Neural crest cell (in vitro differentiated cells): ENCODE measurements at regions not wholly inside any gene's neighbourhood (a gene's known extent, or its start where the extent isn't known, plus 50 kb on each side); places are given as distances from the start of the nearest gene placed in this dataset.

Source experiments
- DNase-seq: peaks from one replicate; pipeline ENCODE4 v3.0.0; 2021; ENCODE audit warnings: low read depth, mixed read lengths, low spot score
- H3K27ac Mint-ChIP-seq: one replicate; pipeline ENCODE4 v1.8.0; 2021; ENCODE audit warnings: mild to moderate bottlenecking, mixed read lengths; ENCODE audit not compliant: unreplicated experiment
- H3K27me3 Mint-ChIP-seq: 2 replicates; pipeline ENCODE4 v1.8.0; 2021; ENCODE audit warnings: low read depth, mild to moderate bottlenecking, mixed read lengths
- H3K36me3 Mint-ChIP-seq: 2 replicates; pipeline ENCODE4 v1.8.0; 2021; ENCODE audit warnings: low read depth, mild to moderate bottlenecking, mixed read lengths
- H3K4me1 Mint-ChIP-seq: 2 replicates; pipeline ENCODE4 v1.8.0; 2021; ENCODE audit warnings: mixed read lengths
- H3K4me3 Mint-ChIP-seq: one replicate; pipeline ENCODE4 v1.8.0; 2021; ENCODE audit warnings: mild to moderate bottlenecking, mixed read lengths
- H3K9me3 Mint-ChIP-seq: 2 replicates; pipeline ENCODE4 v1.8.0; 2021; ENCODE audit warnings: mixed read lengths
- TF ChIP-seq, protein P1 (sequence below): fragments of 200-600 bp; sonication (generic); conservative IDR thresholded peaks from 2 replicates; pipeline ENCODE4 v1.5.0; 2021; ENCODE audit warnings: antibody characterized with exemption, mild to moderate bottlenecking

DNA sequence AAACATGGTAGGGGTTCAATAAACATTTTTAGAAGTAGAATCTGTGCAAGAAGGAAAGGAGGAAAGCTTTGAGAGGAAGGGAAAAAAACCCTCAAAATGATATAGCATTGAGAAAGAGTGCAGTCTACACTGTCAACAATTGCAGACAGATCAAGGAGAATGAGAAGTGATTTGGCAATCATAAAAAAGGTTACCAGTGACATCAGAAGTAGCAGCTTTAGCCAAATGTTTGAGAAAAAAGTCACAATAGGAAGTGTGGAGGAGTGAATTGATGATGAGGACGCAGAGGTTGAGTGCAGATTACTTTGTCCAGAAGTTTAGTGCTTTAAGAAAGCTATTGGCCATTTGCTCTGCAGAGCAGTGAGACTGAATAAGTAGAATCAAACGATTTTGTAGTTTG is 155.0 kb downstream of the GJA1 start:
- no peak overlapping the region for H3K27ac Mint-ChIP-seq
- no peak overlapping the region for H3K4me3 Mint-ChIP-seq
- H3K36me3 Mint-ChIP-seq, result no peaks in the 10 kb centered on the region
- peaks cover 8% of the 10 kb centered on the region for H3K4me1 Mint-ChIP-seq
- TF ChIP-seq, protein P1, sequence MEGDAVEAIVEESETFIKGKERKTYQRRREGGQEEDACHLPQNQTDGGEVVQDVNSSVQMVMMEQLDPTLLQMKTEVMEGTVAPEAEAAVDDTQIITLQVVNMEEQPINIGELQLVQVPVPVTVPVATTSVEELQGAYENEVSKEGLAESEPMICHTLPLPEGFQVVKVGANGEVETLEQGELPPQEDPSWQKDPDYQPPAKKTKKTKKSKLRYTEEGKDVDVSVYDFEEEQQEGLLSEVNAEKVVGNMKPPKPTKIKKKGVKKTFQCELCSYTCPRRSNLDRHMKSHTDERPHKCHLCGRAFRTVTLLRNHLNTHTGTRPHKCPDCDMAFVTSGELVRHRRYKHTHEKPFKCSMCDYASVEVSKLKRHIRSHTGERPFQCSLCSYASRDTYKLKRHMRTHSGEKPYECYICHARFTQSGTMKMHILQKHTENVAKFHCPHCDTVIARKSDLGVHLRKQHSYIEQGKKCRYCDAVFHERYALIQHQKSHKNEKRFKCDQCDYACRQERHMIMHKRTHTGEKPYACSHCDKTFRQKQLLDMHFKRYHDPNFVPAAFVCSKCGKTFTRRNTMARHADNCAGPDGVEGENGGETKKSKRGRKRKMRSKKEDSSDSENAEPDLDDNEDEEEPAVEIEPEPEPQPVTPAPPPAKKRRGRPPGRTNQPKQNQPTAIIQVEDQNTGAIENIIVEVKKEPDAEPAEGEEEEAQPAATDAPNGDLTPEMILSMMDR, result no peak
- no peaks in the 10 kb centered on the region for H3K27me3 Mint-ChIP-seq
- no peak for DNase-seq
- no peaks in the 10 kb centered on the region for H3K9me3 Mint-ChIP-seq

DNA sequence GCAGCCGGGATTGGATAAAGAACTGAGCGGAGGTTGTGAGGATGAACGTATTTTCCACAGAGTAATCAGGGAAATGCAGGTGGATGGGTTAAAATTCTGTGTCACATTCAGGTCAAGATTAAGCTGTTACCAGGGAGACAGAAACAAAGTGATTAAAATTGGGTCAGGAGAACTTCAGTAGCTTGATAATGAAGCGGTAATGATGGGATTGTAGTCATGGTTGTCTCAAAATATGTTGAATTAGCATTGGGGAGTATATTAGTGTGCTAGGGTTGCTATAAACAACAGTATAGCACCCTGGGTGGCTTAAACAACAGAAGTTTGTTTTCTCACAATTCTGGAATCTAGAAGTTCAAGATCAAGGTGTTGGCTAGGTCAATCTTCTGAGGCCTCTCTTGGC is 155.5 kb downstream of the GJA1 start:
- TF ChIP-seq, protein P1, result no peak
- H3K27me3 Mint-ChIP-seq, result no peaks in the 10 kb centered on the region
- H3K9me3 Mint-ChIP-seq, result no peaks in the 10 kb centered on the region
- no peak for DNase-seq
- no peaks in the 10 kb centered on the region for H3K36me3 Mint-ChIP-seq
- no peak overlapping the region for H3K4me3 Mint-ChIP-seq
- H3K27ac Mint-ChIP-seq, result no peak overlapping the region
- H3K4me1 Mint-ChIP-seq, result peaks cover 8% of the 10 kb centered on the region

DNA sequence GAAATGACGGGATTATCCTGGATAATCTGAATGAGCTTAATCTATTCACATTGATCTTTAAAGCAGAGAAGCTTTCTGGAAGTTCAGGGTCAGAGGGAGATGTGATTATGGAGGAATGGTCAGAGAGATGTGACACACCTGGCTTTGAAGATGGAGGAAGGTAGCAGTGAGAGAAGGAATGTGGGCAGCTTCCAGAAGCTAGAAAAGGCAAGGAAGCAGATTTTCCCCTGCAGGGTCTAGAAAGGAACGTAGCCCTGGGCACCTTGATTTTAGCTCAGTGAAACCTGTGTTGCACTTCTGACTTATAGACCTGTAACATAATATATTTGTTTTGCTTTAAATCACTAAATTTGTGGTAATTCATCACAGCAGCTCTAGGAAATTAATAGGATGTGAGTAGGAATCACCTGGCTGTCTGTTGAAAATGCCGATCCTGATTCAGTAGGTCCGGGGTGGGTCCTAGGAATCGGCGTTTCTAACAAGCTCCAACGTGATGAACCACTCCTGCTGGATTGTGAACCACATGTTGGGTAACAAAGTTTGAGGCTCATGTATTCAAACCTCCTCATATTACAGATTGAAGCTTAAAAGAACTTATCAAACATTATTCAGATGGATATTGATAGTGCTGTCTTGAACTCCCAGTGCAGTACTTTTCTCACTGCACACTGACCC is 157.0 kb downstream of the GJA1 start:
- Mint-ChIP-seq H3K27me3 (no peaks in the 10 kb centered on the region), H3K36me3 (no peaks in the 10 kb centered on the region), H3K4me1 (peaks cover 8% of the 10 kb centered on the region), H3K27ac (no peak overlapping the region), H3K9me3 (no peaks in the 10 kb centered on the region), H3K4me3 (no peak overlapping the region)
- TF ChIP-seq, protein P1, result no peak
- DNase-seq, result no peak

DNA sequence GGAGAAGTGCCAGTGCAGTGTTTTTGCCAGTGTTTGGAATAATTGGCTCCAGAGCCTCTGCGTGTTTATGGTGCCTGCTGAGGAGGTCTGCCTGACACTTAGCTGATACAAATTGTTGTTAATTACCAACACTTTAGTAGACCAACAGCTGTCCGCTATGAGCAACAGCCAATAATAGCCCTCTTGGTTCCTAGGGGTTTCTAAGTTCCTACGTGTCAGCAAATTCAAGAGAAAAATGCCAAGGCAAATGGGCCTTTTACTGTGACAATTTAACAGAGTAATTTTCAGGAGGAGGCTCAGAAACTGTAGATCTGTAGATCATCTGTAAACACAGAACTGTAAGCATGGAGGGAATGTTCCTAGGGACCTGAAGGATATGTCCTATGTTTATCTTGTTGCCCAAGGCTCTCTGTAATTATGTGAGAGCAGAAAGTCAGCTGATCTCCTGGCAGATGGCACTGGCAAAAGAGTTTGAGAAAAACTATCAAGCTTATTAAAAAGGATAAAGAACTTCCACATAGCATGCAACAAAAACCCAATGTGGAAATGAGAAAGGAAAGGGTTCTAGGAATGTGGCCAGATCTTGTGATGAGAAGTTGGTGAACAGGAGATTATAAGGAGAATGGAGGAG is 157.7 kb downstream of the GJA1 start:
- H3K27ac Mint-ChIP-seq, result no peak overlapping the region
- no peaks in the 10 kb centered on the region for H3K9me3 Mint-ChIP-seq
- TF ChIP-seq, protein P1, result no peak
- H3K4me1 Mint-ChIP-seq, result peaks cover 8% of the 10 kb centered on the region
- DNase-seq, result no peak
- no peaks in the 10 kb centered on the region for H3K27me3 Mint-ChIP-seq
- no peak overlapping the region for H3K4me3 Mint-ChIP-seq
- no peaks in the 10 kb centered on the region for H3K36me3 Mint-ChIP-seq

DNA sequence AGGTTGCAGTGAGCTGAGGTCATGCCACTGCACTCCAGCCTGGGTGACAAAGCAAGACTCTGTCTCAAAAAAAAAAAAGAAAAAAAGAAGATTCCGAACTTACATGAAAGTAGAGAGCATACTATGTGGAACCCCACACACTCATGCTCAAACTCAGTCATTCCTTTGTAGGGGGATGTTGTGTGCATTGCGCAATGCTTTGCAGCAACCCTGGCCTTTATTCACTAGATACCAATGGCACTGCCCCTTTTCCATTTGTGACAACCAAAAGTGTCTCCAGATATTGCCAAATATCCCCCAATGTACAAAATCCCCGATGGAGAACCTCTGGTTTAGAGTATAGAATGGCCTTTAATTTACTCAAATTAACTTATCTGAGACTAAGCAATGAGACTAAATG is 158.6 kb downstream of the GJA1 start:
- Mint-ChIP-seq H3K36me3 (no peaks in the 10 kb centered on the region), H3K4me1 (peaks cover 8% of the 10 kb centered on the region), H3K4me3 (no peak overlapping the region), H3K9me3 (no peaks in the 10 kb centered on the region), H3K27me3 (no peaks in the 10 kb centered on the region), H3K27ac (no peak overlapping the region)
- DNase-seq, result no peak
- TF ChIP-seq, protein P1, result no peak
